Large intestine (tissue), 3 donors: ENCODE measurements at regions not wholly inside any gene's neighbourhood (a gene's known extent, or its start where the extent isn't known, plus 50 kb on each side); places are given as distances from the start of the nearest gene placed in this dataset.

Experiments
- DNase-seq, 2 donors: peaks; one replicate each; pipeline versions ENCODE4 v3.0.0 to v3.0.0-alpha.2; 2013
- H3K27ac ChIP-seq: one replicate; pipeline ENCODE4 v1.5.1; 2013; ENCODE audit warnings: low read length
- H3K27me3 ChIP-seq: 2 replicates; pipeline ENCODE4 v1.6.1; 2013; ENCODE audit warnings: low read length; ENCODE audit not compliant: control insufficient read depth, insufficient read depth
- H3K36me3 ChIP-seq: 2 replicates; pipeline ENCODE4 v1.6.1; 2013; ENCODE audit warnings: low read length; ENCODE audit not compliant: control insufficient read depth, insufficient read depth
- H3K4me1 ChIP-seq: one replicate; pipeline ENCODE4 v1.6.1; 2013; ENCODE audit warnings: low read length; ENCODE audit not compliant: control insufficient read depth, insufficient read depth
- H3K4me3 ChIP-seq: one replicate; pipeline ENCODE4 v1.5.1; 2013; ENCODE audit warnings: low read length
- H3K9me3 ChIP-seq: one replicate; pipeline ENCODE4 v1.6.1; 2013; ENCODE audit warnings: mild to moderate bottlenecking, low read depth, low read length, moderate library complexity; ENCODE audit not compliant: control insufficient read depth
- WGBS: methylation state at CpG from one replicate; pipeline ENCODE4 v1.1.5; 2013; ENCODE audit warnings: low lambda C conversion rate; ENCODE audit not compliant: insufficient coverage; 5-methylcytosine and 5-hydroxymethylcytosine counted together

- WGBS = no CpG with 5 or more reads among the region's 5 CpGs
- H3K27me3 ChIP-seq = no peaks in the 10 kb centered on the region
- no peaks in the 10 kb centered on the region for H3K36me3 ChIP-seq
- no peaks in the 10 kb centered on the region for H3K4me1 ChIP-seq
- DNase-seq = no peak
- H3K27ac ChIP-seq = no peak overlapping the region
- H3K4me3 ChIP-seq = no peak overlapping the region
- H3K9me3 ChIP-seq = no peaks in the 10 kb centered on the region
Measured at GRCh38 chr1:218942431-218942830, 231.2 kb upstream of the LYPLAL1 start.

GRCh38 chr1:218943371-218943770 is 230.3 kb upstream of the LYPLAL1 start:
- DNase-seq = no peak
- H3K4me1 ChIP-seq = no peaks in the 10 kb centered on the region
- H3K36me3 ChIP-seq = no peaks in the 10 kb centered on the region
- no peak overlapping the region for H3K27ac ChIP-seq
- H3K9me3 ChIP-seq = no peaks in the 10 kb centered on the region
- no CpG with 5 or more reads among the region's 2 CpGs for WGBS
- no peak overlapping the region for H3K4me3 ChIP-seq
- H3K27me3 ChIP-seq = no peaks in the 10 kb centered on the region

GRCh38 chr1:218945050-218945449 is 228.6 kb upstream of the LYPLAL1 start:
- Histone ChIP-seq H3K27me3 (no peaks in the 10 kb centered on the region), H3K36me3 (no peaks in the 10 kb centered on the region), H3K9me3 (no peaks in the 10 kb centered on the region), H3K4me3 (no peak overlapping the region), H3K27ac (no peak overlapping the region), H3K4me1 (no peaks in the 10 kb centered on the region)
- DNase-seq = no peak
- 100% methylated on average over 1 of the region's 1 CpG for WGBS

- no peaks in the 10 kb centered on the region for H3K27me3 ChIP-seq
- H3K9me3 ChIP-seq = no peaks in the 10 kb centered on the region
- no peaks in the 10 kb centered on the region for H3K4me1 ChIP-seq
- H3K27ac ChIP-seq = no peak overlapping the region
- peak in 1 of 2 donors; percentile 5 for DNase-seq
- H3K4me3 ChIP-seq = no peak overlapping the region
- WGBS = no CpG with 5 or more reads among the region's 2 CpGs
- no peaks in the 10 kb centered on the region for H3K36me3 ChIP-seq
Measured at GRCh38 chr1:218946147-218946546, 227.5 kb upstream of the LYPLAL1 start.

GRCh38 chr1:218948446-218948845 is 225.2 kb upstream of the LYPLAL1 start:
- DNase-seq = no peak
- Histone ChIP-seq H3K9me3 (no peaks in the 10 kb centered on the region), H3K4me3 (no peak overlapping the region), H3K27ac (no peak overlapping the region), H3K4me1 (no peaks in the 10 kb centered on the region), H3K36me3 (no peaks in the 10 kb centered on the region), H3K27me3 (no peaks in the 10 kb centered on the region)
- WGBS = 71% methylated on average over 1 of the region's 6 CpGs

GRCh38 chr1:218953386-218953785 is 220.3 kb upstream of the LYPLAL1 start:
- H3K36me3 ChIP-seq = no peaks in the 10 kb centered on the region
- no peak overlapping the region for H3K4me3 ChIP-seq
- no peaks in the 10 kb centered on the region for H3K4me1 ChIP-seq
- no peaks in the 10 kb centered on the region for H3K27me3 ChIP-seq
- no CpG with 5 or more reads among the region's 1 CpG for WGBS
- DNase-seq = no peak
- no peak overlapping the region for H3K27ac ChIP-seq
- no peaks in the 10 kb centered on the region for H3K9me3 ChIP-seq

- no peaks in the 10 kb centered on the region for H3K9me3 ChIP-seq
- H3K36me3 ChIP-seq = no peaks in the 10 kb centered on the region
- whole genome bisulfite sequencing = no CpG with 5 or more reads among the region's 2 CpGs
- no peaks in the 10 kb centered on the region for H3K27me3 ChIP-seq
- no peak overlapping the region for H3K4me3 ChIP-seq
- H3K4me1 ChIP-seq = no peaks in the 10 kb centered on the region
- no peak overlapping the region for H3K27ac ChIP-seq
- no peak for DNase-seq
Measured at GRCh38 chr1:218957971-218958370, 215.7 kb upstream of the LYPLAL1 start.

- Histone ChIP-seq H3K4me3 (no peak overlapping the region), H3K27me3 (no peaks in the 10 kb centered on the region), H3K4me1 (no peaks in the 10 kb centered on the region), H3K27ac (no peak overlapping the region), H3K36me3 (no peaks in the 10 kb centered on the region), H3K9me3 (no peaks in the 10 kb centered on the region)
- DNase-seq = no peak
- WGBS = no CpG with 5 or more reads among the region's 1 CpG
Measured at GRCh38 chr1:218959784-218960183, 213.9 kb upstream of the LYPLAL1 start.

- Histone ChIP-seq H3K27ac (no peak overlapping the region), H3K36me3 (no peaks in the 10 kb centered on the region), H3K4me3 (no peak overlapping the region), H3K9me3 (no peaks in the 10 kb centered on the region), H3K27me3 (no peaks in the 10 kb centered on the region), H3K4me1 (no peaks in the 10 kb centered on the region)
- no peak for DNase-seq
- no CpG with 5 or more reads among the region's 7 CpGs for WGBS
Measured at GRCh38 chr1:218964471-218965185, 209.1 kb upstream of the LYPLAL1 start.

GRCh38 chr1:218965821-218966220 is 207.9 kb upstream of the LYPLAL1 start:
- WGBS = no CpG with 5 or more reads among the region's 1 CpG
- no peaks in the 10 kb centered on the region for H3K36me3 ChIP-seq
- H3K4me1 ChIP-seq = no peaks in the 10 kb centered on the region

GRCh38 chr1:218967254-218967653 is 206.4 kb upstream of the LYPLAL1 start:
- no CpG with 5 or more reads among the region's 2 CpGs for WGBS

More at GRCh38 chr1:218965821-218966220, 207.9 kb upstream of the LYPLAL1 start:
- no peaks in the 10 kb centered on the region for H3K27me3 ChIP-seq
- DNase-seq = no peak
- H3K9me3 ChIP-seq = no peaks in the 10 kb centered on the region
- no peak overlapping the region for H3K4me3 ChIP-seq
- H3K27ac ChIP-seq = no peak overlapping the region

More at GRCh38 chr1:218967254-218967653, 206.4 kb upstream of the LYPLAL1 start:
- Histone ChIP-seq H3K4me3 (no peak overlapping the region), H3K27ac (no peak overlapping the region), H3K9me3 (no peaks in the 10 kb centered on the region), H3K27me3 (no peaks in the 10 kb centered on the region), H3K36me3 (no peaks in the 10 kb centered on the region), H3K4me1 (no peaks in the 10 kb centered on the region)
- no peak for DNase-seq
